Gastroesophageal sphincter (tissue), 3 donors: ENCODE measurements at regions not wholly inside any gene's neighbourhood (a gene's known extent, or its start where the extent isn't known, plus 50 kb on each side); places are given as distances from the start of the nearest gene placed in this dataset.

Source experiments
- CTCF ChIP-seq, 4 experiments: fragments of 200-600 bp in 2 of 4; fragments of 450-650 bp in 2 of 4; sonication (generic) in 1 of 4; IDR thresholded peaks; one replicate each; pipeline ENCODE4 v1.5.1; 2017 to 2019; ENCODE audit warnings: antibody characterized with exemption in 4 of 4, mild to moderate bottlenecking in 2 of 4, moderate library complexity in 2 of 4
- POLR2AphosphoS5 ChIP-seq: sonication (generic); formaldehyde crosslinking; IDR thresholded peaks from one replicate; pipeline ENCODE4 v1.6.1; 2017; ENCODE audit warnings: antibody characterized with exemption

GRCh38 chr11:69392104-69392653, 89.3 kb upstream of the LINC01488 start:
- TF ChIP-seq POLR2AphosphoS5 = no peak
- no peak for TF ChIP-seq CTCF (IDR thresholded peaks at IDR 0.05)
